Activated naive CD4-positive, alpha-beta T cell treated with anti-CD3 and anti-CD28 coated beads, Interleukin-2, amount 10 ng/mL, durations not matched to agents 7 days and 5 days (primary cell): ENCODE measurements at regions not wholly inside any gene's neighbourhood (a gene's known extent, or its start where the extent isn't known, plus 50 kb on each side); places are given as distances from the start of the nearest gene placed in this dataset.

ENCODE experiments used
- CTCF ChIA-PET: fragments of 350-600 bp; sonication (Branson Sonifier 250); formaldehyde crosslinking; loops from one replicate; lab custom pipeline; 2021; ENCODE audit warnings: antibody characterized with exemption; lab: Charles Lee
- DNase-seq: peaks from one replicate; pipeline ENCODE4 v3.0.0-alpha.2; 2020
- H3K27ac Mint-ChIP-seq: one replicate; pipeline ENCODE4 v1.8.0; 2021; ENCODE audit warnings: mild to moderate bottlenecking, moderate library complexity, mixed read lengths
- H3K27me3 Mint-ChIP-seq: one replicate; pipeline ENCODE4 v1.8.0; 2021; ENCODE audit warnings: mild to moderate bottlenecking, mixed read lengths
- H3K36me3 Mint-ChIP-seq: one replicate; pipeline ENCODE4 v1.8.0; 2021; ENCODE audit warnings: mixed read lengths
- H3K4me1 Mint-ChIP-seq: one replicate; pipeline ENCODE4 v1.8.0; 2021; ENCODE audit warnings: mixed read lengths
- H3K4me3 Mint-ChIP-seq: one replicate; pipeline ENCODE4 v1.8.0; 2021; ENCODE audit warnings: mild to moderate bottlenecking, moderate library complexity, mixed read lengths
- H3K9me3 Mint-ChIP-seq: one replicate; pipeline ENCODE4 v1.8.0; 2021; ENCODE audit warnings: mixed read lengths

DNA sequence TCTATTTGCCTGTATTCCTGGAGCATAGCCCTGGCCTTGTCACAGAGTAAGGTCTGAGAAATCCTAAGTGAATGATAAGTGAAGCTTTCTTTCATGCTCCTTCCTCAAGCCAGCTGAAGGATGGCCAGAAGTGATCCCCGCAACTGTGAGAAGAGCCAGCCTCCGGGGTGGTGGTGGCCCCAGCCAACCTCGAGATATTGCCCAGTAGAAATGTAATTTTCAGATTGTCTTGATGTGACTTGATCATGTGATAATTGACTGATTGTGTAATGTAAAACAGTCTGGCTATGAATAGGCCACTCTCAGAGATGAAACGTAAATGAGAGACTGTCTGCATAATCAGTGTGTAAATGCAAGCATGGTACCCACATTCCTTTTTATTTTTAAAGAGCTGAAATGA is 242.4 kb upstream of the CAMK1G start:
- CTCF ChIA-PET, result no interaction called here
- DNase-seq, result no peak
- peaks cover 25% of the 10 kb centered on the region for H3K27me3 Mint-ChIP-seq
- H3K27ac Mint-ChIP-seq, result no peak overlapping the region
- H3K36me3 Mint-ChIP-seq, result no peaks in the 10 kb centered on the region
- no peaks in the 10 kb centered on the region for H3K4me1 Mint-ChIP-seq
- no peak overlapping the region for H3K4me3 Mint-ChIP-seq
- no peaks in the 10 kb centered on the region for H3K9me3 Mint-ChIP-seq

DNA sequence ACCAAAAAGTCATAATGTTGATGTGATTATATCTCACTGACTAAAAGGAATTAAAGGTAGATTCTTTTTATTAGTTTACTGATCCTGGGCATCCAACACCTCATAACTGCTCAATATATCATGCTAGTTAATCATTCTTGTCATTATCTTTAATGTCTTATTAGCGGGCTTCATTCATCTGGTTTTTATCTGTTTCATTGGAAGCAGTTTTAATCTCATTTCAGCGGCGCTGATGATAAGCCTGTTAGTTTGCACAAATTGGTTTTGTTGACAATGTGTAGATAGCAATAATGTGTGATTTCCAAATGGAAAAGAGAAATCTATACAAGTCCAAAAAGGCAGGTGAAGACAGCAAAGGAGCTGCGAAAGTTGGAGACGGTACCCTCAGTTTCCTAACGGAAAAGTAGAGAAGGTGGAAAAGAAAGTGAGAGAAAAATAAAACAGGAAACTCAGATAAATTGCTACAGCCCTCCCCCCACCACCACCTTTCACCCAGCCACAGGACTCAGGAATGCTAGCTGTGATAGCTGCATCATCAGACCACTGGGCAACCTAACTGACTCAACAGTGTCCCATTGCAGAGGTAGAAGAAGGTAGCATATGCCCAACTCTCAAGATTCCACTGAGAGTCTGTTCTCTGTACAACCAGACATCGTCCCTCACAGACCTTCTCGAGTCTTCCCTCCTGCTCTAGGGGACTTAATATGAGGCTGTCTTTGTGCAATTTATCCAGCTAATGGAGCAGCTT is 241.7 kb upstream of the CAMK1G start:
- no peaks in the 10 kb centered on the region for H3K36me3 Mint-ChIP-seq
- no peak overlapping the region for H3K4me3 Mint-ChIP-seq
- no peak for DNase-seq
- CTCF ChIA-PET, result no interaction called here
- H3K27ac Mint-ChIP-seq, result no peak overlapping the region
- H3K27me3 Mint-ChIP-seq, result peaks cover 25% of the 10 kb centered on the region
- no peaks in the 10 kb centered on the region for H3K9me3 Mint-ChIP-seq
- H3K4me1 Mint-ChIP-seq, result no peaks in the 10 kb centered on the region

DNA sequence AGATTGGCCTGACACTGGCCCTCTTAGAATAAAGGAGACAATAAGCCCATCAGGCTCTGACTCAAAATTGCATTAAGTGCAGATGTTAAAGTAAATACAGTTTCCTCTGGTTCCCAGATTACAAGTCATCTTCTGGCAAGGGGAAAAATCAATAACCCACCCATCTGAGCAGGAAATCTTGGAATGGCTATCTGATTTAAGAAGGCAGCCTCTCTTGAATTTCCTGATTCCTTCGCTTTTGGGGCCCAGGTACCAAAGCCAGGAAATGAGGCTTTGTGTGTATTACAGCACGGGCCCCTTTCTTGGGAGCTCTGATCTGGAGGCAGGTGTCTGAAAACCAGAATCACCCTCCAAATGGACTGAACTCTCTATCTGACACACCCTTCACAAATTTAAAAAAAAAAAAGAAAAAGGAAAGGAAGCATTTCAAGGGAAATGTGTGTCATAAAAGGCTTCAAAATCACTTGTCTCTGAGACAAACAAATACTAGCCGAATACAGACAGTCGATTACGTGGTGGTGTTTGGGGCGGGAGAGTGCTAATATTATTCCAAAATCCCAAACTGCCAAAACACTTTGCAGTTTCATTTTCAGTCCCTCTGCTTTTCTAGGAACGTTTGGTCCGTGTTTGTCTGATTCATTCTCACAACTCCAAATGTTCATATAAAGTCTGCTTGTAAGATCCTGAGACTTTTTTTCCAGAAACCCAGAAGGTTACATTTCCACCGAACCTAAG is 240.9 kb upstream of the CAMK1G start:
- Mint-ChIP-seq H3K27me3 (peaks cover 25% of the 10 kb centered on the region), H3K4me1 (no peaks in the 10 kb centered on the region), H3K9me3 (no peaks in the 10 kb centered on the region), H3K27ac (no peak overlapping the region), H3K4me3 (no peak overlapping the region), H3K36me3 (no peaks in the 10 kb centered on the region)
- no peak for DNase-seq
- CTCF ChIA-PET, result no interaction called here

DNA sequence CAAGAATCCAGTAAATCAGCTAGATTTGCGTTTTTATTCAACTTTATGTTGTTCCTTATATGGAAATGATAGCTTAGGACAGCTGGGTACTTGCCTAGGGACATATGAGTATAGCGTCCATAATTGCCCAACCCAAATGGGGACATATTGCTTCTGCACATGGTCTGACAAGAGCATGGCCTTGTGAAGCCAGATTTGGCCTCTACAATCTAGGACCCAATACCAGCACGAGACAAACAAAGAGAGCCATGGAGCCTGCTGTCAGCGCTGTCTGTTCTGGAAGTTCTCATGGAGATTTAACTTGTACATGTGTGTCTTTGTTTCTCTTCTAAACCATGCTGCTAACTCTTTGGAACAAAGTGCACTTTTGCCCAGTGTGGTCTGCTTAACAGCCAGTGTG is 240.0 kb upstream of the CAMK1G start:
- Mint-ChIP-seq H3K4me1 (no peaks in the 10 kb centered on the region), H3K27me3 (peaks cover 27% of the 10 kb centered on the region), H3K4me3 (no peak overlapping the region), H3K36me3 (no peaks in the 10 kb centered on the region), H3K27ac (no peak overlapping the region), H3K9me3 (no peaks in the 10 kb centered on the region)
- no peak for DNase-seq
- CTCF ChIA-PET, result no interaction called here

DNA sequence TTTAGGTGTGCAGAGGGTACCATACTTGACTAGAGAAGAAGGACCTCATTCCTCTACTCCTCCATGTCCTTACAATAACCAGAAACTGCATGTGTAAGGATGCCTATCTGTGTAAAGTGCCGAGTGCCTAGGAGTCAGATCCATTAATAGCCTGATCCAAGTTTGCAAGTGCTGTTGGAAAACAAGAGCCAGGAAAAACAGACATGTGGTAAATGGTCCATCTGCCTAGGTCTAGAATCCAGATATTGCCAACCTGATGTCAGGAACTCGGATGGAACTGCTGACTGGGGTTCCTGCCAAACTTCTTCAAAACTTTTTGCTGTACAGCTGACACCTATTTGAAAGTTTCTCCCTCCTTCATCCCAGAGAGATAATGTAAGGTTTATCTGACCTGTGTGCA is 239.4 kb upstream of the CAMK1G start:
- Mint-ChIP-seq H3K27ac (no peak overlapping the region), H3K4me3 (no peak overlapping the region), H3K9me3 (no peaks in the 10 kb centered on the region), H3K27me3 (peaks cover 28% of the 10 kb centered on the region), H3K4me1 (no peaks in the 10 kb centered on the region), H3K36me3 (no peaks in the 10 kb centered on the region)
- CTCF ChIA-PET, result no interaction called here
- DNase-seq, result no peak

DNA sequence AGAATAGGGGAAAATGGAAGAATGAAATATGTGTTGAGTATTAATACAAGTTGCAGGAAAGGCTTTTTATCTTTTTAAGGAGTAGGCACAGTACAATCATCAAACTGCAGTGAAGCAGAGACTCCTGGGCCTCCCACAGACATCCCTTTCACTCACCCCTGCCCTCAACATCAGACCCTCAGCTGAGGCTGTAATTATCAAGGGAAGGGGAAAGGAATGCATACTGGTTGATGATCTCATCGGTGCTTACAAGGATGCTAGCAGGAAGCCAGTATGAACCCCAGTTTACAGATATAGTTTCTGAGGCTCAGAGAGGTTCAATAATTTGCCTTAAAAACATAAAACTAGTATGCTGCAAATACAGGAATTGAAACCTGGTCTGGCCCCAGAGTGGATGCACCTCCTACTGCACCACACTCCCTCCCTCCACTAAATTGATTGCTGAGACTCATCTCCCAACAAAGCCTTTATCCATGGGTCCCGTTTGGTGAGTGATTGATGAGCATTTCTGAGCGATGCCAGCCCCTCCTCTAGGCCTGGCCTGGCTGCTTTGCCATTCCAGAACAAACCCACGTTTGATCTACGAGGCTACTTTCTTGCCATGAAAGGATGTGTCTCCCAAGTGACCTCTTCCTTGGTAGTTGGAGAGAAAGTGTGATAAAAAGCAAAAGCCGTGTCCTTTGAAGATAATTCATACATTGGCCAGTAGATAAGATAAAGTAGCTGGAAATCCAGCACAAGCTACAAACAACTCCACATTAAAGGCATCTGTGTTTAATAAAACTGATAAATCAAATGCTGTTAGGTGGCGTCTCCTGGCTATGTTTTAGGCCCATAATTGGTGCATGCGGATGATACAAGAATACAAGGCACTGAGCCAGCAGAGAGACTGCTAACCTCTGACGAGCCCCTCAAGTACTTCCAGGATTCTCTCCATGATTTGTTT is 233.9 kb upstream of the CAMK1G start:
- no peaks in the 10 kb centered on the region for H3K36me3 Mint-ChIP-seq
- no peak for DNase-seq
- no peak overlapping the region for H3K27ac Mint-ChIP-seq
- H3K4me3 Mint-ChIP-seq, result no peak overlapping the region
- CTCF ChIA-PET, result interaction anchor here (1.1 kb wide), 1 partner anchor 10 kb away, joined by 4 read pairs; no protein-coding TSS in a partner anchor
- H3K4me1 Mint-ChIP-seq, result no peaks in the 10 kb centered on the region
- H3K9me3 Mint-ChIP-seq, result no peaks in the 10 kb centered on the region
- peaks cover 15% of the 10 kb centered on the region for H3K27me3 Mint-ChIP-seq

DNA sequence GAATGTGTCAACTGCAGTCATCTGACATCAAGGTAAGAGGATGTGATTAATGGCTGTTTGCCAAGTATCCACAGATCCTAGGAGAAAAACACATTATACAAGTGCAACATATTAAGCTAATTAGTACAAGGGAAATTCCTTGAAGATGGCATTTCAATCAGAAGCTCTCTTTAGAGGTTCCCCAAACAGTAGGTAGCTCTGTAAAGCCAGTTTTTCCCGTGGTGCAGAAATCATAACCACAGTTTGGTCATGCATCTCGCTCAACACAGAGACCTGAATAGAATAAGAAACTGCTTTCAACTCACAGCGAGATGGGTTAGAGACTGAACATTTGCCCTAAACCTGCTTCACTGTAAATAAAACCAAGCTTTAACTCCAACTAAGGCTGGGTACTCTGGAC is 230.5 kb upstream of the CAMK1G start:
- Mint-ChIP-seq H3K9me3 (no peaks in the 10 kb centered on the region), H3K27me3 (peaks cover 3% of the 10 kb centered on the region), H3K36me3 (no peaks in the 10 kb centered on the region), H3K27ac (no peak overlapping the region), H3K4me1 (no peaks in the 10 kb centered on the region), H3K4me3 (no peak overlapping the region)
- no peak for DNase-seq
- CTCF ChIA-PET, result interaction anchor here (0.6 to 1.0 kb wide), 3 partner anchors 23 to 699 kb away, joined by 3 read pairs; no protein-coding TSS in a partner anchor

DNA sequence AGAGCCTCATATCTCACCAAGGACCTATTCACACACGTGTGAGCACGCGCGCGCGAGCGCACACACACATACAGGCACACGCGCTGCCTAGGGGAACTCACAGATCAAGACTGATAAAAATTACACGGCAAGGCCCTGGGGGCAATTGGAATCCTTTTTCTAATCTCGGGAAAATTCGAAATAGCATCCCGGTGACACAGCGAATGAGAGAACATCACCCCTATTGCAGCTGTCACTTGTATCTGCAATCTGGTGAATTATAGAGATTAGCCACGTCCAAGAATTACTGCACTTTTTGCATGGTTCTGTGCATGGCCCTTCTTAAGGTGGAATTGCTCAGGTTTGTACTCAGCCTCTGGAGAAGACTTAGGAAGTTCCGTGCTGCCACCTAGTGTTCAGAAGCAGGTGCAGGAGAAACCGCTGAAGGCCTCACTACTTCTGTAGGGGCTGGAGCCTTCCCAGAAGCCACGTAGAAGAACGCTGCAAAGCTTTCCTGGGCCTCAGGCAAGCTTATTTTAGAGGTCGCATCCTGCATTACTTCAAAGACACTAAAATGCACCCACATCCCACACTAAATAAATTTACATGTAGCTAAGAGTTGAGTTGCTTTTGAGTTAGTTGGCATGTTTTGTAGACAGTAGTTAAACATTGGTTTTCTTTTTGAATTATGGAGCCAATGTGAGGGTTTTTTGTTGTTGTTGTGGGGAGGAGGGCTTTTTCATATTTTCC is 229.2 kb upstream of the CAMK1G start:
- H3K36me3 Mint-ChIP-seq, result no peaks in the 10 kb centered on the region
- H3K4me1 Mint-ChIP-seq, result no peaks in the 10 kb centered on the region
- DNase-seq, result peak; percentile 65
- no peaks in the 10 kb centered on the region for H3K27me3 Mint-ChIP-seq
- no peak overlapping the region for H3K4me3 Mint-ChIP-seq
- CTCF ChIA-PET, result interaction anchor here (0.7 to 2.5 kb wide), 11 partner anchors 9 to 702 kb away, joined by 3 to 8 read pairs (median 4); no protein-coding TSS in a partner anchor
- H3K9me3 Mint-ChIP-seq, result no peaks in the 10 kb centered on the region
- no peak overlapping the region for H3K27ac Mint-ChIP-seq

DNA sequence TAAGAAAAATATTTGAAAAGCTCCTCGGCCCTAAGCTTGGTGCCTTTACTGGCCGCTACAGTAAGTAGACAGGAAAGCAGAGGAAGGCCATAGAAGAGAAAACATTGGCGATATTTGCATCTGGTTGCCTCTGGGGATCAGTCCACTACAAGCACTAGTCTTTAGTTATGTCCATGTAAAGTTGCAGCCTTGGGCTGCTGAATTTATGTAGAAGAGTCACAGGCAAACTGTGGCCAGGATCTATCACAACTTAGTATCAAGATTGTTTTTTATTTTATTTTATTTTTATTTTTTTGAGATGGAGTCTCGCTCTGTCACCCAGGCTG is 228.7 kb upstream of the CAMK1G start:
- no peak overlapping the region for H3K4me3 Mint-ChIP-seq
- no peaks in the 10 kb centered on the region for H3K27me3 Mint-ChIP-seq
- DNase-seq, result no peak
- H3K9me3 Mint-ChIP-seq, result no peaks in the 10 kb centered on the region
- CTCF ChIA-PET, result interaction anchor here (0.7 to 2.5 kb wide), 10 partner anchors 10 to 702 kb away, joined by 3 to 8 read pairs (median 4); no protein-coding TSS in a partner anchor
- no peaks in the 10 kb centered on the region for H3K36me3 Mint-ChIP-seq
- H3K27ac Mint-ChIP-seq, result no peak overlapping the region
- no peaks in the 10 kb centered on the region for H3K4me1 Mint-ChIP-seq

DNA sequence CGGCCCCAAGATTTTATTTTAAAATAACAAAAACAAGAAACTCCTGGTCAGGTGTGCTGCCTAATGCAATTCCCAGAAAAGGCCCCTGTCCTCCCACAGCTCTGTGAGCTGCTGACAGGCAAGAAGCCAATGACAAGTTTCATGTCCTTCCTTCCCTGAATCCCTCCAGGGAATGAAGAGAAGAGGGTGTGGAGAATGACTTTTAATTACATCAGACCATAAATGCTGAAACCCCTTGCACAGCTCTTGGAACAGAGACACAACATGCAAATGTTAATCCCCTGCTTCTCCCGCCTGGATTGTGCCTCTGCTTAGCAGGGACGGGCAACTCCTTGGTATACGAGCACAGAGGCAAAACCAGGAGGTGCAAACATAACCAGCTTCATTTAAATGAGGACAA is 228.1 kb upstream of the CAMK1G start:
- CTCF ChIA-PET, result interaction anchor here (0.6 to 2.5 kb wide), 4 partner anchors 9 to 145 kb away, joined by 3 to 8 read pairs (median 4); no protein-coding TSS in a partner anchor

DNA sequence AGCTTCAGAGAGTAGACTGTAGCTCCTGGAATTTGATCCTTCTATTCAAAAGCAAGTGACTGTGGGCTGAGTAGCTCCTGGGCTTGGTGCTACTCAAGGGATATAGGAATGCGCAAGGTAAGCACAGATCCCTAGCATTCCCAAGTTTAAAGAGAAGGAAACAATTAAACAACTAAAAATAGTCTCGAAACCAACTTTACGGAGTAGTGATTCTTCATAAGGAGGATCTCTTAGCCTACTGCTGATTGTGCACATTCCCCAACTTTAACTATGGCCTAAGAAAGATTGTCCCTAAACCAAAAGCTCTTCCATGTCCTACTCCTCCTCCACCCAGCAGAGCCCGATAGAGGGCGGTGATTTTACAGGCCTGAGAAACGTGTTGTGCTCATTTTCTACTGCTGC is 226.5 kb upstream of the CAMK1G start:
- peaks cover 3% of the 10 kb centered on the region for H3K27me3 Mint-ChIP-seq
- H3K4me1 Mint-ChIP-seq, result no peaks in the 10 kb centered on the region
- no peaks in the 10 kb centered on the region for H3K36me3 Mint-ChIP-seq
- H3K9me3 Mint-ChIP-seq, result no peaks in the 10 kb centered on the region
- CTCF ChIA-PET, result interaction anchor here (1.0 kb wide), 1 partner anchor 10 kb away, joined by 3 read pairs; no protein-coding TSS in a partner anchor
- DNase-seq, result no peak
- no peak overlapping the region for H3K27ac Mint-ChIP-seq
- no peak overlapping the region for H3K4me3 Mint-ChIP-seq

More for the DNA sequence above, 228.1 kb upstream of the CAMK1G start:
- DNase-seq, result no peak
- H3K9me3 Mint-ChIP-seq, result no peaks in the 10 kb centered on the region
- no peaks in the 10 kb centered on the region for H3K36me3 Mint-ChIP-seq
- peaks cover 3% of the 10 kb centered on the region for H3K27me3 Mint-ChIP-seq
- no peaks in the 10 kb centered on the region for H3K4me1 Mint-ChIP-seq
- no peak overlapping the region for H3K4me3 Mint-ChIP-seq
- H3K27ac Mint-ChIP-seq, result no peak overlapping the region

DNA sequence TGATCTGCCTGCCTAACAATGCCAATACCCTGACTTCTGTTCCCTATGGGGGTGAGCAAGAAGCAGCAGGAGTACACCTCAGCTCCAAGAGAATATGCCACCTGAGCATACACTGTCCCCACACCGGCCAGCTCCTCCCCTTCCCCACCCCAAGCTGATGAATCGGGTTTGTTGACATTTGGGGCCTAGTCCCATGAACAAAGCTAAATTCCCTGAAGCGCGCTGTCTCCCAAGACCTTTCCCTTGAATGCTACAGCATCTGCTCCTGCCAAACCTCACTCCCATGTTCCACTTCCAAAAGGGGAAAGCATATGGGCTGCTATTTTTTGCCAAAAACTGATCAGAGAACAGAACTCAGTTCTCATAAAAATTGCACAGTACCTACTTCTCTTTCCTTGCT is 220.4 kb upstream of the CAMK1G start:
- H3K9me3 Mint-ChIP-seq, result no peaks in the 10 kb centered on the region
- no peak for DNase-seq
- no peaks in the 10 kb centered on the region for H3K36me3 Mint-ChIP-seq
- peaks cover 20% of the 10 kb centered on the region for H3K27me3 Mint-ChIP-seq
- H3K4me1 Mint-ChIP-seq, result no peaks in the 10 kb centered on the region
- CTCF ChIA-PET, result no interaction called here
- no peak overlapping the region for H3K27ac Mint-ChIP-seq
- H3K4me3 Mint-ChIP-seq, result no peak overlapping the region

DNA sequence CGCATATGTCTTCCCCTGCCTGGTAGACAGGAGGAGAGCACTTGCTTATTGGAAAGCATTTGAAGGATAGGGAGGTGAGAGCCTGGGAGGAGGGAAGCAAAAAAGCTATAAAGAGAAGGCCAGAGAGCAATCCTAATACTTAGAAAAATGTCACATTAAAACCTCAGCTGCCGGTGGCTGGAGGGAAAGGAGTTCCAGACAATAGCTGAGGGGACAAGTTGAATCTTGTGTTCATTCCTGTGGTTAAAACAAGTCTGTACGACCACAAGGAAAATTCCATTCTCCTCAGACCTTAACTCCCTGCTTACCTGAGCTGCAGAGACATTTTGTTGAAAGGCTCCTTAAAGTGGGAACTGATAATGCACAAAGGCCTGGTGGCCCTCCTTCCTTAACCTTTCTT is 218.8 kb upstream of the CAMK1G start:
- CTCF ChIA-PET, result interaction anchor here (1.0 to 2.1 kb wide), 2 partner anchors 9 to 10 kb away, joined by 5 to 8 read pairs; no protein-coding TSS in a partner anchor
- Mint-ChIP-seq H3K36me3 (no peaks in the 10 kb centered on the region), H3K4me3 (no peak overlapping the region), H3K9me3 (no peaks in the 10 kb centered on the region), H3K27ac (no peak overlapping the region), H3K4me1 (no peaks in the 10 kb centered on the region), H3K27me3 (peaks cover 22% of the 10 kb centered on the region)
- DNase-seq, result no peak
